Type B pancreatic cell (in vitro differentiated cells): ENCODE measurements at regions not wholly inside any gene's neighbourhood (a gene's known extent, or its start where the extent isn't known, plus 50 kb on each side); places are given as distances from the start of the nearest gene placed in this dataset.

Experiments
- DNase-seq: peaks from one replicate; pipeline ENCODE4 v3.0.0; 2021; ENCODE audit warnings: mixed read lengths; ENCODE audit not compliant: unreplicated experiment; ENCODE audit errors: extremely low spot score
- H3K27ac Mint-ChIP-seq: 2 replicates; pipeline ENCODE4 v1.8.0; 2021; ENCODE audit warnings: mild to moderate bottlenecking, mixed read lengths
- H3K27me3 Mint-ChIP-seq: 2 replicates; pipeline ENCODE4 v1.8.0; 2021; ENCODE audit warnings: mixed read lengths
- H3K36me3 Mint-ChIP-seq: 2 replicates; pipeline ENCODE4 v1.8.0; 2021; ENCODE audit warnings: mixed read lengths
- H3K4me1 Mint-ChIP-seq: one replicate; pipeline ENCODE4 v1.8.0; 2021; ENCODE audit warnings: mixed read lengths; ENCODE audit not compliant: unreplicated experiment
- H3K4me3 Mint-ChIP-seq: 2 replicates; pipeline ENCODE4 v1.8.0; 2021; ENCODE audit warnings: mild to moderate bottlenecking, mixed read lengths
- H3K9me3 Mint-ChIP-seq: 2 replicates; pipeline ENCODE4 v1.8.0; 2021; ENCODE audit warnings: mixed read lengths
- CTCF ChIP-seq: fragments of 200-600 bp; sonication (generic); conservative IDR thresholded peaks from 2 replicates; pipeline ENCODE4 v1.5.0; 2021; ENCODE audit warnings: antibody characterized with exemption, mild to moderate bottlenecking

GRCh38 chr4:41874873-41875272 lies 60.4 kb upstream of the TMEM33 start:
- Mint-ChIP-seq H3K9me3 (no peaks in the 10 kb centered on the region), H3K27ac (no peak overlapping the region), H3K4me1 (peaks cover 30% of the 10 kb centered on the region), H3K4me3 (peak overlapping the region; percentile 70), H3K27me3 (peaks cover 100% of the 10 kb centered on the region), H3K36me3 (peaks cover 4% of the 10 kb centered on the region)
- TF ChIP-seq CTCF, result no peak
- no peak for DNase-seq

- peaks cover 25% of the 10 kb centered on the region for H3K4me1 Mint-ChIP-seq
- H3K36me3 Mint-ChIP-seq, result peaks cover 4% of the 10 kb centered on the region
- H3K4me3 Mint-ChIP-seq, result peak overlapping the region; percentile 70
- no peak for DNase-seq
- no peak overlapping the region for H3K27ac Mint-ChIP-seq
- peaks cover 100% of the 10 kb centered on the region for H3K27me3 Mint-ChIP-seq
- no peaks in the 10 kb centered on the region for H3K9me3 Mint-ChIP-seq
- no peak for TF ChIP-seq CTCF
Measured at GRCh38 chr4:41874398-41874797, 60.8 kb upstream of the TMEM33 start.

- Mint-ChIP-seq H3K27me3 (peaks cover 100% of the 10 kb centered on the region), H3K4me3 (peak overlapping the region; percentile 70), H3K4me1 (peaks cover 20% of the 10 kb centered on the region), H3K9me3 (no peaks in the 10 kb centered on the region), H3K36me3 (peaks cover 4% of the 10 kb centered on the region), H3K27ac (peak overlapping the region; percentile 51)
- no peak for DNase-seq
- TF ChIP-seq CTCF, result no peak
Measured at GRCh38 chr4:41873380-41874295, 61.6 kb upstream of the TMEM33 start.

GRCh38 chr4:41870035-41870434 lies 65.2 kb upstream of the TMEM33 start:
- no peaks in the 10 kb centered on the region for H3K36me3 Mint-ChIP-seq

More at GRCh38 chr4:41870035-41870434, 65.2 kb upstream of the TMEM33 start:
- TF ChIP-seq CTCF, result no peak
- no peak for DNase-seq
- Mint-ChIP-seq H3K4me3 (no peak overlapping the region), H3K9me3 (no peaks in the 10 kb centered on the region), H3K27ac (no peak overlapping the region), H3K4me1 (peaks cover 29% of the 10 kb centered on the region), H3K27me3 (peaks cover 96% of the 10 kb centered on the region)
